ENCODE measurements at regions not wholly inside any gene's neighbourhood (a gene's known extent, or its start where the extent isn't known, plus 50 kb on each side); places are given as distances from the start of the nearest gene placed in this dataset.
"Not testable (repeated sequence)": the region's sequence is repeated elsewhere in the genome, so short reads cannot be mapped to it uniquely, and the experiment has no call there.

- not testable (repeated sequence) for H3K4me1 ChIP-seq (ENCODE audit: control insufficient read depth in 2 of 2, insufficient read depth in 2 of 2, low read length in 1 of 2); H3K9me3 ChIP-seq (ENCODE audit: control insufficient read depth in 2 of 2, insufficient read depth in 1 of 2, low read depth in 1 of 2, low read length in 1 of 2); H3K27me3 ChIP-seq (ENCODE audit: control insufficient read depth in 1 of 2, insufficient read depth in 2 of 2, low read length in 2 of 2); H3K36me3 ChIP-seq (ENCODE audit: control insufficient read depth in 2 of 2, insufficient read depth in 2 of 2, low read length in 1 of 2); H3K27ac ChIP-seq (ENCODE audit: low read depth in 2 of 2, low read length in 1 of 2); H3K4me3 ChIP-seq (ENCODE audit: low read depth in 1 of 2, low read length in 2 of 2)
- 85 to 92% methylated on average over 10 of the region's 10 CpGs for whole genome bisulfite sequencing, 2 donors
Observed at GRCh38 chr16:29232160-29232705, 174.3 kb downstream of the NPIPB11 start.

- Histone ChIP-seq H3K27ac (ENCODE audit: low read depth in 2 of 2, low read length in 1 of 2) (no peak overlapping the region), H3K4me3 (ENCODE audit: low read depth in 1 of 2, low read length in 2 of 2) (no peak overlapping the region)
- WGBS, 2 donors = 69 to 72% methylated on average over 18 of the region's 18 CpGs
Observed at GRCh38 chr16:29231244-29231643, 175.3 kb downstream of the NPIPB11 start.

GRCh38 chr16:29230671-29231096 is 175.8 kb downstream of the NPIPB11 start:
- H3K9me3 ChIP-seq (ENCODE audit: control insufficient read depth in 2 of 2, insufficient read depth in 1 of 2, low read depth in 1 of 2, low read length in 1 of 2) = no peaks in the 10 kb centered on the region
- H3K4me1 ChIP-seq (ENCODE audit: control insufficient read depth in 2 of 2, insufficient read depth in 2 of 2, low read length in 1 of 2) = no peaks in the 10 kb centered on the region
- no peaks in the 10 kb centered on the region for H3K27me3 ChIP-seq (ENCODE audit: control insufficient read depth in 1 of 2, insufficient read depth in 2 of 2, low read length in 2 of 2)
- 78 to 85% methylated on average over 21 to 22 of the region's 22 CpGs for WGBS, 2 donors
- H3K4me3 ChIP-seq (ENCODE audit: low read depth in 1 of 2, low read length in 2 of 2) = no peak overlapping the region
- no peaks in the 10 kb centered on the region for H3K36me3 ChIP-seq (ENCODE audit: control insufficient read depth in 2 of 2, insufficient read depth in 2 of 2, low read length in 1 of 2)
- no peak overlapping the region for H3K27ac ChIP-seq (ENCODE audit: low read depth in 2 of 2, low read length in 1 of 2)

More at GRCh38 chr16:29231244-29231643, 175.3 kb downstream of the NPIPB11 start:
- Histone ChIP-seq H3K9me3 (ENCODE audit: control insufficient read depth in 2 of 2, insufficient read depth in 1 of 2, low read depth in 1 of 2, low read length in 1 of 2) (no peaks in the 10 kb centered on the region), H3K36me3 (ENCODE audit: control insufficient read depth in 2 of 2, insufficient read depth in 2 of 2, low read length in 1 of 2) (no peaks in the 10 kb centered on the region), H3K27me3 (ENCODE audit: control insufficient read depth in 1 of 2, insufficient read depth in 2 of 2, low read length in 2 of 2) (no peaks in the 10 kb centered on the region), H3K4me1 (ENCODE audit: control insufficient read depth in 2 of 2, insufficient read depth in 2 of 2, low read length in 1 of 2) (no peaks in the 10 kb centered on the region)

GRCh38 chr16:29230006-29230668 is 176.4 kb downstream of the NPIPB11 start:
- not testable (repeated sequence) for H3K4me3 ChIP-seq (ENCODE audit: low read depth in 1 of 2, low read length in 2 of 2); H3K27ac ChIP-seq (ENCODE audit: low read depth in 2 of 2, low read length in 1 of 2); H3K4me1 ChIP-seq (ENCODE audit: control insufficient read depth in 2 of 2, insufficient read depth in 2 of 2, low read length in 1 of 2); H3K9me3 ChIP-seq (ENCODE audit: control insufficient read depth in 2 of 2, insufficient read depth in 1 of 2, low read depth in 1 of 2, low read length in 1 of 2); H3K36me3 ChIP-seq (ENCODE audit: control insufficient read depth in 2 of 2, insufficient read depth in 2 of 2, low read length in 1 of 2); H3K27me3 ChIP-seq (ENCODE audit: control insufficient read depth in 1 of 2, insufficient read depth in 2 of 2, low read length in 2 of 2)
- 89 to 92% methylated on average over 21 of the region's 21 CpGs for WGBS, 2 donors

- WGBS, 2 donors = 73 to 80% methylated on average over 8 of the region's 8 CpGs
- H3K36me3 ChIP-seq (ENCODE audit: control insufficient read depth in 2 of 2, insufficient read depth in 2 of 2, low read length in 1 of 2); H3K4me3 ChIP-seq (ENCODE audit: low read depth in 1 of 2, low read length in 2 of 2); H3K4me1 ChIP-seq (ENCODE audit: control insufficient read depth in 2 of 2, insufficient read depth in 2 of 2, low read length in 1 of 2); H3K27me3 ChIP-seq (ENCODE audit: control insufficient read depth in 1 of 2, insufficient read depth in 2 of 2, low read length in 2 of 2); H3K27ac ChIP-seq (ENCODE audit: low read depth in 2 of 2, low read length in 1 of 2); H3K9me3 ChIP-seq (ENCODE audit: control insufficient read depth in 2 of 2, insufficient read depth in 1 of 2, low read depth in 1 of 2, low read length in 1 of 2): not testable (repeated sequence)
Observed at GRCh38 chr16:29229616-29230005, 176.9 kb downstream of the NPIPB11 start.

- H3K9me3 ChIP-seq (ENCODE audit: control insufficient read depth in 2 of 2, insufficient read depth in 1 of 2, low read depth in 1 of 2, low read length in 1 of 2); H3K36me3 ChIP-seq (ENCODE audit: control insufficient read depth in 2 of 2, insufficient read depth in 2 of 2, low read length in 1 of 2); H3K4me1 ChIP-seq (ENCODE audit: control insufficient read depth in 2 of 2, insufficient read depth in 2 of 2, low read length in 1 of 2); H3K27me3 ChIP-seq (ENCODE audit: control insufficient read depth in 1 of 2, insufficient read depth in 2 of 2, low read length in 2 of 2); H3K27ac ChIP-seq (ENCODE audit: low read depth in 2 of 2, low read length in 1 of 2); H3K4me3 ChIP-seq (ENCODE audit: low read depth in 1 of 2, low read length in 2 of 2): not testable (repeated sequence)
- 78 to 93% methylated on average over 26 to 28 of the region's 29 CpGs for WGBS, 2 donors
Observed at GRCh38 chr16:29228664-29229611, 177.6 kb downstream of the NPIPB11 start.

- 45 to 46% methylated on average over 18 to 19 of the region's 20 CpGs for WGBS, 2 donors
- H3K27me3 ChIP-seq (ENCODE audit: control insufficient read depth in 1 of 2, insufficient read depth in 2 of 2, low read length in 2 of 2); H3K9me3 ChIP-seq (ENCODE audit: control insufficient read depth in 2 of 2, insufficient read depth in 1 of 2, low read depth in 1 of 2, low read length in 1 of 2); H3K4me1 ChIP-seq (ENCODE audit: control insufficient read depth in 2 of 2, insufficient read depth in 2 of 2, low read length in 1 of 2); H3K4me3 ChIP-seq (ENCODE audit: low read depth in 1 of 2, low read length in 2 of 2); H3K36me3 ChIP-seq (ENCODE audit: control insufficient read depth in 2 of 2, insufficient read depth in 2 of 2, low read length in 1 of 2); H3K27ac ChIP-seq (ENCODE audit: low read depth in 2 of 2, low read length in 1 of 2): not testable (repeated sequence)
Observed at GRCh38 chr16:29227751-29228663, 178.5 kb downstream of the NPIPB11 start.

GRCh38 chr16:29226782-29227181 is 179.7 kb downstream of the NPIPB11 start:
- no peak overlapping the region for H3K4me3 ChIP-seq (ENCODE audit: low read depth in 1 of 2, low read length in 2 of 2)
- 0% methylated on average over 1 of the region's 13 CpGs; no CpG with 5 or more reads in 1 of the 2 donors for WGBS, 2 donors
- H3K27me3 ChIP-seq (ENCODE audit: control insufficient read depth in 1 of 2, insufficient read depth in 2 of 2, low read length in 2 of 2) = no peaks in the 10 kb centered on the region
- no peaks in the 10 kb centered on the region for H3K9me3 ChIP-seq (ENCODE audit: control insufficient read depth in 2 of 2, insufficient read depth in 1 of 2, low read depth in 1 of 2, low read length in 1 of 2)
- no peak overlapping the region for H3K27ac ChIP-seq (ENCODE audit: low read depth in 2 of 2, low read length in 1 of 2)
- no peaks in the 10 kb centered on the region for H3K36me3 ChIP-seq (ENCODE audit: control insufficient read depth in 2 of 2, insufficient read depth in 2 of 2, low read length in 1 of 2)
- H3K4me1 ChIP-seq (ENCODE audit: control insufficient read depth in 2 of 2, insufficient read depth in 2 of 2, low read length in 1 of 2) = no peaks in the 10 kb centered on the region

GRCh38 chr16:29224675-29225074 is 181.8 kb downstream of the NPIPB11 start:
- H3K27ac ChIP-seq (ENCODE audit: low read depth in 2 of 2, low read length in 1 of 2); H3K4me1 ChIP-seq (ENCODE audit: control insufficient read depth in 2 of 2, insufficient read depth in 2 of 2, low read length in 1 of 2); H3K4me3 ChIP-seq (ENCODE audit: low read depth in 1 of 2, low read length in 2 of 2); H3K27me3 ChIP-seq (ENCODE audit: control insufficient read depth in 1 of 2, insufficient read depth in 2 of 2, low read length in 2 of 2); H3K9me3 ChIP-seq (ENCODE audit: control insufficient read depth in 2 of 2, insufficient read depth in 1 of 2, low read depth in 1 of 2, low read length in 1 of 2); H3K36me3 ChIP-seq (ENCODE audit: control insufficient read depth in 2 of 2, insufficient read depth in 2 of 2, low read length in 1 of 2): not testable (repeated sequence)
- WGBS, 2 donors = 83 to 87% methylated on average over 4 of the region's 4 CpGs

Measured in esophagus (tissue), 2 donors.